ENCODE measurements at regions not wholly inside any gene's neighbourhood (a gene's known extent, or its start where the extent isn't known, plus 50 kb on each side); places are given as distances from the start of the nearest gene placed in this dataset.

- TF ChIP-seq HBP1 (CRISPR knock-in tag; IDR thresholded peaks at IDR 0.05; ENCODE audit: low read depth) (no peak), TFAP4 (IDR thresholded peaks at IDR 0.05; ENCODE audit: borderline replicate concordance, low read depth) (peak; percentile 34; the same call in 1 of the 2 replicates), MAF1 (CRISPR knock-in tag; IDR thresholded peaks at IDR 0.05; ENCODE audit: borderline replicate concordance) (no peak), CHD4 (IDR thresholded peaks at IDR 0.05; ENCODE audit: borderline replicate concordance, low read length) (no peak), ZNF350 (CRISPR knock-in tag; IDR thresholded peaks at IDR 0.05; ENCODE audit: borderline replicate concordance, low read depth) (no peak), TCF7 (IDR thresholded peaks at IDR 0.05; ENCODE audit: low read depth) (peak; percentile 22; the same call in 1 of the 2 replicates), SAP130 (CRISPR knock-in tag; IDR thresholded peaks at IDR 0.05; ENCODE audit: low read depth) (peak; percentile 68), PHB2 (IDR thresholded peaks at IDR 0.05; ENCODE audit: partially characterized antibody) (no peak), ATF4 (CRISPR knock-in tag; IDR thresholded peaks at IDR 0.05) (peak in 1 of 2 experiments; percentile 82; a peak in 2 of 4 replicates), NCOR1 (IDR thresholded peaks at IDR 0.05; ENCODE audit: borderline replicate concordance, low read length) (peak; percentile 46; the same call in 1 of the 2 replicates), CSRNP2 (CRISPR knock-in tag; conservative IDR thresholded peaks at IDR 0.05; ENCODE audit: low read depth) (no peak), ZFP90 (CRISPR knock-in tag; IDR thresholded peaks at IDR 0.05; ENCODE audit: borderline replicate concordance) (no peak), ZNF746 (CRISPR knock-in tag; IDR thresholded peaks at IDR 0.05) (peak; percentile 34; the same call in 1 of the 2 replicates), MAFG (CRISPR knock-in tag; IDR thresholded peaks at IDR 0.05) (no peak), HMG20A (CRISPR knock-in tag; IDR thresholded peaks at IDR 0.05; ENCODE audit: borderline replicate concordance) (peak; percentile 56), ZNF83 (CRISPR knock-in tag; IDR thresholded peaks at IDR 0.05; ENCODE audit: borderline replicate concordance) (no peak), POLR2AphosphoS5 (IDR thresholded peaks at IDR 0.05; ENCODE audit: low read depth, low read length) (no peak; the same call in 1 of the 2 replicates), ZNF792 (CRISPR knock-in tag; IDR thresholded peaks at IDR 0.05) (peak; percentile 74), BCLAF1 (IDR thresholded peaks at IDR 0.05) (no peak), HNF4G (IDR thresholded peaks at IDR 0.05; ENCODE audit: borderline replicate concordance, low read depth, low read length) (peak; percentile 24; the same call in 1 of the 2 replicates), HNF4G (CRISPR knock-in tag; IDR thresholded peaks at IDR 0.05; ENCODE audit: borderline replicate concordance, low read depth) (no peak)
Measured at GRCh38 chr5:173764332-173765028, 123.7 kb upstream of the CPEB4 start (continued).

Data from HepG2 (cell line).